ENCODE measurements at regions not wholly inside any gene's neighbourhood (a gene's known extent, or its start where the extent isn't known, plus 50 kb on each side); places are given as distances from the start of the nearest gene placed in this dataset.
"Not testable (repeated sequence)": the region's sequence is repeated elsewhere in the genome, so short reads cannot be mapped to it uniquely, and the experiment has no call there.

DNA sequence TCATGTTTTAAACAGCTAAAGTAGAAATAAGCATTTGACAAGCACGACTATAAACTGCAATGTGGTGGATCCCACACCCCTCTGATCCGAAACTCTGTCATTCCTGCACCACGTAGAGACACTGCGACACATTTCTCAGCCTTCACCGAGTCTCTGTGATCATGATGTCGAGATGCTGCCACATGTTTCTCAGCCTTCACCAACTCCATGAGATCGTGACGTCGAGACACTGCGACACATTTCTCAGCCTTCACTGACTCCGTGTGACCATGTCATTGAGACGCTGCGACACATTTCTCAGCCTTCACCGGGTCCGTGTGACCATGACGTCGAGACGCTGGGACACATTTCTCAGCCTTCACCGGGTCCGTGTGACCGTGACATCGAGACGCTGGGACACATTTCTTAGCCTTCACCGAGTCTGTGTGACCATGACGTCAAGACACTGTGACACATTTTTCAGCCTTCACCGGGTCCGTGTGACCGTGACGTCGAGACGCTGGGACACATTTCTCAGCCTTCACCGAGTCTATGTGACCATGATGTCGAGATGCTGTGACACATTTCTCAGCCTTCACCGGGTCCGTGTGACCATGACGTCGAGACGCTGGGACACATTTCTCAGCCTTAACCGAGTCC lies 143.0 kb downstream of the TTLL2 start:
- DNase-seq (ENCODE audit: low read depth in 4 of 4, low spot score in 3 of 4), result no peak

DNA sequence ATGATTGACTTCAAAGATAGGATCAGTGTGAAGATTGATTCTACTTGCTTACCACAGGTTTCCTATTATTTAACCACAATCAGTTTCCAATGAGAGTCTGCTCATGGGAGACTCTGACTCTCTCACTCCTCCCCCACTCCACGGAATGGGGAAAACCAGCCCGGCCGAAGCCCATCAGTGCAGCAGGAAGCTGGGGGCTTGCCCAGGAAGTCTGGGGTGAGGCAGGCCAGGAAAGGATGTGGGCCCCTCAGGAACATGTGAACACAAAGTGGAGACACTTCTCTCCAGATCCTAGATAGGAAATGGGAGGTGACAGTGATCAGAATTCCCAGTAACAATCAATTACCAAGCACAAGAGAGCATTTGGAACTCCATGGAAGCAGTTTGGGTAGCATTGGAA lies 144.2 kb downstream of the TTLL2 start:
- no peak for DNase-seq (ENCODE audit: low read depth in 4 of 4, low spot score in 3 of 4)

DNA sequence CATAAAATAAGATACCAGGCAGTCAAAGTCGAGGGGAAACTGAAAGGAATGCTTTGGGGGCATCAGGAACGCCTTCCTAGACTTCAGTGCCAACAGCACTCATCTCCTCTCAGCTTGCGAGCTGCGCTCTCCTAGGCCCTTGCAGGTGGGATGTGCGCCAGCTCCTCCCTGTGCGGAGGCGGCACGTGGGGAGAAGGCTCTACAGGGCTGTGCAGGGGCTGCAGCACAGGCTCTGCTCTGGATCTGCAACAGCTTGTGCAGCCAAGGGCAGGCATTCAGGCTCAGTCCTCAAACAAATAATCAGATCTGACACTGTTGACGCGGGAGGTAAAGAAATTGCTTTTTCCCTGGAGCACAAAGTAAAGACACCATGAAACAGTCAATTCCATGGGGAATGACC lies 144.8 kb downstream of the TTLL2 start:
- no peak for DNase-seq (ENCODE audit: low read depth in 4 of 4, low spot score in 3 of 4)

DNA sequence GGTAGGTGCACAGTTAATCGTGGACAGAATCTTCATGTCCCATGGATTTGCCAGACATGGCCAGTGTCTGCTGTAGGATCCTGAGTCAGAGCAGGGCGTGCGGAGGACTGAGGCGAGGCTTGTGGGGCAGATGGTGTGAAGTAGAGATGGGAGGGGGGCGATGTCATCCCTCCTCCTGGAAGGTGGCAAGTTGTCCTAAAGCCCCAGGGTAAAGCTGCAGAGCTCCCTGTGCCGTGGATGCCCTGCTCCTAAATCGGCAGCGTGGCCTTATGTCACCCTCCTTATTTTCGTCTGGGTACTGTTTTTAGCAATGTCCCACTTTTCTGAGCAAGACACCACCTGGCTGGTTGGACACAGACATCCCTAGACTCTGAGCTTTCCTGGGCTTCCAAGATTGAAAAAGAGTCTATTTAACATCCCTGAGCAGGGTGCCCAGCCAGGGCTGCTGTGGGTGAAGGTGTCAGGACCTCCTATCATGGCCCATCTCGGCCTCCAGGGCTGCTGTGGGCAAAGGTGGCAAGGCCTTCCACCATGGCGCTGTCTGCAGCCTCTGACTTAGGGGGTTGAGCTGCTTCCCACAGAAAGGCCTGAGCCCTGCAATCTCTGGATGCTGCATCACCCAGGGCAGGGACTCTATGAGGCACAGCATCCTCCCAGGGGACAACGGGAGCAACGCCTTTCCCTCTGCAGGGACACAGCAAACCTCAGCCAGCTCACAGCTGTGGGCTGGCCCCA lies 145.4 kb downstream of the TTLL2 start:
- no peak for DNase-seq (ENCODE audit: low read depth in 4 of 4, low spot score in 3 of 4)

DNA sequence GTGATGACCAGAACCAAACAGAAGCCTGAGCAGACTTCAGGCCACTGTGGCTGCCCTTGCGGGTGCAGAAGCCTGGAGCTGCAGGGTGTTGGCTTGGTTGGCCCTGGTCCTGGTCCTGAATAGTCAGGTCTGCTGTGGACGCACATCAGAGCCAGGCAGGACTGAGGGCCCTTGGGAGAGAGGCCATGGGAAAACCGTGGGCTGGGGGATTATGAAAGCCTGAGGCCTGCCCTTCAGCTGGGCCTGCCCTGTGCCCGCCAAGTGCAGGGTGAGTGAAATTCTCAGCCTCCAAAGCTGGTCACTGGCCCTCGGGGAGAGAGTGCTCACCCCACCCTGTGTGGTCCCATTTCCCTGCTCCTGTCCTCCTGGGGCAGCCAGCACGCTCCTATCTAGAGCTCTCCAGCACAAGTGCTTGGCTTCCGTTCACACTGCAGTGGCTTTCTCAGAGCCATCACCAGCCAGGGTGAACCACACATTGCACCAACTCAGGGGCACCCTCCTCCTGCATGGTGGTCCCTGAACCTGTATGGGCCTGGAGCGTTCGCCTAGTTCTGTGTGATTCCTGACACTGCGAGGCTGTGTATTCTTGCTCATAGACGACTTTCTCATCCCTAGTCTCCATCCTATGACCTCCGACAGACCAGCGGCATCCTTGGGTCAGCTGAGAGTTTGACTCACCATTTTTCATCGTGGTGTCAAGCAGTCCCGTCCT lies 146.1 kb downstream of the TTLL2 start:
- DNase-seq (ENCODE audit: low read depth in 4 of 4, low spot score in 3 of 4), result no peak

DNA sequence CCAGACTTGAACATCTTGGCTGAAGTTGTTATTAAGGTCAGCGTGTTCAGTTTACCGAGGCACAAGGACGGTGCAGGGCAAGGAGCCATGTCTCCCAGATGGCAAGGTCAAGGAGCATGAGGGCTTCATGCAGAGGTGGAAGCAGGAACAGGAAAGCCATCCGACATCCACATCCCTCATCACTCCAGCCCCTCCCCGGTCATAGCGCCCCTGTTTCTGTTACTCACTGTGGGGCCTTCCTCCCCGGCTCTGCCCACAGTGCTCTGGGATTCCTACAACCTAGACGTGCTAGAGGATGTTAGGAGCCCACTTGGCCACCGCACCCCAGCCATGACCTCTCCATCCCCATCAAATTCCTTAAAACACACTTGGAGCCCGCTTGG lies 146.7 kb downstream of the TTLL2 start:
- no peak for DNase-seq (ENCODE audit: low read depth in 4 of 4, low spot score in 3 of 4)

DNA sequence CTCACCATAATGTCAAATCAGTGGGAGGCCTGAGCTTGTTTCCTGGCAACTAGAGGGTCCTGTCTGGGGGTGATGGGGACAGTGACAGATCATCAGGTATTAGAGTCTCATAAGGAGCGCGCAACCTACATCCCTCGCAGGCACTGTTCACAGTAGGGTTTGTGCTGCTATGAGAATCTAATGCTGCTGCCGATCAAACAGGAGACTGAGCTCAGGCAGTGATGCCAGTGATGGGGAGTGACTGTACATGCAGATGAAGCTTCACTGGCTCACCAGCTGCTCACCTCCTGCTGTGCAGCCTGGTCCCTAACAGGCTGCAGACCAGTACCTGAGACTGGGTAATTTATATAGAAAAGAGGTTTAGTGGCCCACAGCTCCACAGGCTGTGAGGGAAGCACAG lies 147.3 kb downstream of the TTLL2 start:
- no peak for DNase-seq (ENCODE audit: low read depth in 4 of 4, low spot score in 3 of 4)

DNA sequence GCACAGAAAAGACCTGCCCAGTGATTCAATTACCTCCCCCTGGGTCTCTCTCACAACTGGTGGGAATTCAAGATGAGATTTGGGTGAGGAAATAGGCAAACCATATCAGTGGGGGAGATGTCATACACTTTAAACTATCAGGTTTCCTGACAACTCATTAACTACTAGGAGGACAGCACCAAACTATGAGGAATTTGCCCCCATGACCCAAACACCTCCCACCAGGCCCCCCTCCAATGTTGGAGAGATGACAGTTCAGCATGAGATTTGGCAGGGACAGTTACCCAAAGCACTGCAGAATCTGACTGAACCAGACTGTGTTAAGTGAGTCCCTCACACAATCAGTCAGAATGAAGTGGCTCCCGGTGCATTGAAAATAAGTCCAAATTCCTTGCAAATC lies 148.0 kb downstream of the TTLL2 start:
- DNase-seq (ENCODE audit: low read depth in 4 of 4, low spot score in 3 of 4), result no peak

DNA sequence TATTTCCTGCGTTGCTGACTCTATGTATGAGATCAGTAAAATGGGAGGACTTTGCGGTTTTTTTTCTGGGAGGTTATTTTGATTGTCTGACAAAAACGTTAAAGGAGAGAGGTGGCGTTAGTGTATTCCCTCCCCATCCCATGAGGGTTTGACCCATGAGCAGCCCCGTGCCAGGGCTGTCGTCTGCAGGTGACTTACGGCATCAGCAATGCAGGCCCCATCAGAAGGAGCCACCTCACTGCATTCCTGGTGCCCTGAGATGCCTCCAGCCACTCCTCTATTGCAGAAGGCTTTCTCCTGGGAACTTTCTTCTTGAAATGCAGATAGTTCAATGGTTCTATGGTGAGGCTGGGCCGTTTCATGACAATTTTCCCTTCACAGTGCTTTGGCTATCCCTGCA lies 149.3 kb downstream of the TTLL2 start:
- DNase-seq (ENCODE audit: low read depth in 4 of 4, low spot score in 3 of 4), result no peak

DNA sequence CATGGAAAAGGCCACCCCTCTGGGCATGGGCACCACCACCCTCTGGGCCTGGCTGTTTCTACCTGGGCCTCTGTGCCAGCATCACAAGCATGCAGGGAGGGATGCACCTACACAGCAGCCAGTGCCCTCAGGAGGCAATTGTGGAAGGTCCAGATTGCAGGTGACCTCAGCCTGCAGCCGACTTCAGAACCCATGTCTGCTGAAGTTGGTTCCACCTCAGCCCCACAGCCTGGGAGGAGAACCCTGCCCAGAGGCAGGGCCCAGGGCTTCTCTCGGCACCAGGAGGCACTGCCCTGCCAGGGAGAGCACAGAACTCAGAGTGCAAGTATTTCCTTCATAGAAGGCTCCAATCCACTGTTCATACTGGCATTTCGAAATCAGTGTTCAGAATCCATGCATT lies 149.8 kb downstream of the TTLL2 start:
- DNase-seq (ENCODE audit: low read depth in 4 of 4, low spot score in 3 of 4), result no peak

DNA sequence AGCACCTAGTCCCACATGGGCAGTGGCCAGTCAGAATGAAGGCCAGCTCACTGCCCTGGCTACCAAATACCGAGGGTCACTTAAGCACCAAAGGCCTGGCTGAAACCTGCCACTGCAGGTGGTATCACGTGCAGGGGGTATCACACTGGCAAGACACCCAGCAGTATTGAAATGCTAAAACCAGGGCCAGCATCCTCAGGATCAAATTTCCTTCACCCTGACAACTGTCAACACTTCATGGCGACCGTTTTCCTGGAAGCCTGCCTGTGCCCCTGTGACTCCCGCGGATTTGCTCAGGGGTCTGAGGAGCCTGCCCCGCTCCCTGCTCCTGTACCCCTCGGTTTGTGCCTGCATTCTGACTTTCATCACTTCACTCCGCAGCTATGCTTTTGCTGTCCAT lies 151.1 kb downstream of the TTLL2 start:
- DNase-seq (ENCODE audit: low read depth in 4 of 4, low spot score in 3 of 4), result no peak

DNA sequence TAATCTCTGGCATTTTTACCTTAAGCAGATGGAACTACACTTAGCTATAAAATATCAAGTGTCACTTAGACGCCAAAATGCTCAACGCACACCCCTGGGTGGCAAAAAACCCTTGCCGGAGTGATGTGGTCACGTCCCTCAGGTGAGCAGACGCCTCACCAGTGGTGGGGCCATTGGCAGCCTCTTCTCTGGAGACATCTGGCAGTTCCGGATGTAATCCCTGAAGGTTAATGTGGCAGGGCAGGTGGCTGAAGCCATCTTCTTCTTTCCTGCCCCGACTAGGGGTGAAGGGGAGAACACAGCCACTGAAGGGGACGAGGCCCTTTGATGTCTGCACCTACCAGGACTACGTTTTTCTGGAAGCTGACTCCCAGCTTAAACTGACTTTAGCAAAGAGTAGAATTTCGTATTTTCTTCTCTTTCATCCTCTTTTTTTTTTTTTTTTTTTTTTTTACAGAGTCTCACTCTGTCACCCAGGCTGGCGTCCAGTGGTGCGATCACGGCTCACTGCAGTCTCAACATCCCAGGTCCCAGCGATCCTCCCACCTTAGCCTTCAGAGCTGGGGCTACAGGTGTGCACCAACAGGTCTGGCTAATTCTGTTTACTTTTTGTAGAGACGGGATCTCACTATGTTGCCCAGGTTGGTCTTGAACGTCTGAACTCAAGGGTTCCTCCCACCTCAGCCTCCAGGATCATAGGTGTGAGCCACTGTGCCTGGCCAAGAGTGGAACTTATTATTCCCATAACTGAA lies 152.1 kb downstream of the TTLL2 start:
- no peak for DNase-seq (ENCODE audit: low read depth in 4 of 4, low spot score in 3 of 4)

DNA sequence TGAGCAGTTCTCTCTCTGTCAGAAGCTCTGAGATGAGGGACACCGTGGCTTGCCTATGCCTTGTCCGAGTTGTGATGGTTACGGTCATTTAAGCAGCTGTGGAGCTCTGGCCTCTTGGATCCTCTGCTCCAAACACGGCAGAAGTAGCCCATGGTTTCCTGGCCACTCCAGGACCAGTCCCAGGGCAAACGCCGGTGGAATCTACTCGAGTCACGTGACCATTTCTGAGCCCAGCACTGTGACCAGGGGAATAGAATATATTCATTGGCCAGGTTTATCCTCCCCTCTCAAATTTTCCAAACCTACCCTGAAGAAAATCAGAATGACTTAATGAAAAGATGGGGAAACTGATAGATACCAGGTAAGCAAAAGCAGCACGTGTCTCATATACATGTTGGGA lies 152.8 kb downstream of the TTLL2 start:
- DNase-seq (ENCODE audit: low read depth in 4 of 4, low spot score in 3 of 4), result no peak

DNA sequence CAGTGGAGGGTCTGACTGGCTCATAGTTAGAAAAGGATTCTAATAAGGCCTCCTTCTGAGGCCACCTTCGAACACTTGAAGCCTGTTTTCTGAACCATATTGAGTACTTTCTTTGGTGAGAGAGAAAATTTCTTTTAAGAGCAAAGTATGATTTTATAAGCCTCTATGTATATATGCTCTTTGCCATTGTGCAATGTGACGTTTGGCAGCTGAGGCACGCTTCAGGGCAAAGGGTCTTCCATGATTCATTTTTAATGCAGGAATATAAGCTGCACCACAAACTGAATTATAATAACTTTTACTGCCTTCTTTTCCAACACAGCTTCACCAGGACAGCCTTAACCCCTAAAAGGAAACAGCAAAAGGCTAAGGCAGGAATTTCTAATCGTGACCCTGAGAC lies 154.4 kb downstream of the TTLL2 start:
- DNase-seq (ENCODE audit: low read depth in 4 of 4, low spot score in 3 of 4), result no peak

DNA sequence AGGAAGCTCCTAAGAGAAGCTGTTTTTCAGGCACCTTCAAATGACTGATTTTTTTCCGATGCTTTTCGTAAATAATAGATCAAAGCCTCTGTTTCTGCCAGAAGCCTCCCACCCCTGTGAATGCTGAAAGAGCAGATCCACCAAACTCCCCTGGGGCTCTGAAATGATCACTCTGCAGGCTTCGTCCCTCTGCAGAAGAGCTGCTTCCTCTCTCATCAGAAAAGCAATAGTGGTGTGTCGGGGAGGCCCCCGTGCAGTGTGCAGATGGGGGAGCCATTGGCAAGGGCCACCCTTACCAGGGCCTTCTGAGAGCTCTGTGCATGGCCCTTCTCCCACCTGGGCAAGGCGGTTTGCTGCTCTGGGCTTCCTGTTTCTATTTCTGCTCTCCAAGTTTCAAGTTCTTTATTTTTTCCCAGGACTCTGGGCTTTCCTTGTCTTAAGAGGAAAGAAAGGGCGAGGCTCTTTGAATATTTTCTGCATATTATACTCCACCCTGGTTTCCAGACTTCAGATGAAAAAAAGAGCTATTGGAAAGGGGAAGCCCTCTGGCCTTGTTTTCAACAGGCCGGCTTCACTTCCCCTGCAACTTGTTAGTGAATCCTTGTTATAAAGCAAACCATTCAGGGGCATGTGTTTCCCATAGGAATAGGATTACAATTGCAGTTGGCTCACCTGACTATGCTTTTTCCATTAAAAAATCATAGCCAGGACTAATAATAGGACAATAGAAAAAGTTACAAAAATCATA lies 155.2 kb downstream of the TTLL2 start:
- no peak for DNase-seq (ENCODE audit: low read depth in 4 of 4, low spot score in 3 of 4)

DNA sequence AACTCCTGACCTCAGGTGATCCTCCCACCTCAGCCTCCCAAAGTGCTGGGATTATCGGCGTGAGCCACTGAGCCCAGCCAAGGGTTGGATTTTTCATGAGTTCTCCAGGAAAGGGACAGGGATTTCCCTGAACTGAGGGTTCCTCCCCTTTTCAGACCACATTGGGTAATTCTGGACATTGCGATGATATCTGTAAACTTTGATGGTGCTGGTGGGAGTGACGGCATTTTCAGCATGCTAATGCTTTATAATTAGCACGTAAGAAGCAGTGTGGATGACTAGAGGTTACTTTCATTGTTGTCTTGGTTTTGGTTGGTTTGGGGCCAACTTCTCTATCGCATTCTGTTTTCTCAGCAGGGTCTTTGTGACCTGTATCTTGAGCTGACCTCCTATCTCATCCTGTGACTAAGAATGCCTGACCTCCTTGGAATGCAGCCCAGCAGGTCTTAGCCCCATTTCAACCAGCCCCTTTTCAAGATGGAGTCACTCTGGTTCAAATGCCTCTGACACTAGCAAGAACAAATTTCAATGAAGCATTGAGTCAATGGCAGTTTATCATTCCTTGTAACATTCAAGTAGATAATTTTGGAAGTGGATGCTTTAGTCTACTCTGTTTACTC lies 156.5 kb downstream of the TTLL2 start:
- no peak for DNase-seq (ENCODE audit: low read depth in 4 of 4, low spot score in 3 of 4)

DNA sequence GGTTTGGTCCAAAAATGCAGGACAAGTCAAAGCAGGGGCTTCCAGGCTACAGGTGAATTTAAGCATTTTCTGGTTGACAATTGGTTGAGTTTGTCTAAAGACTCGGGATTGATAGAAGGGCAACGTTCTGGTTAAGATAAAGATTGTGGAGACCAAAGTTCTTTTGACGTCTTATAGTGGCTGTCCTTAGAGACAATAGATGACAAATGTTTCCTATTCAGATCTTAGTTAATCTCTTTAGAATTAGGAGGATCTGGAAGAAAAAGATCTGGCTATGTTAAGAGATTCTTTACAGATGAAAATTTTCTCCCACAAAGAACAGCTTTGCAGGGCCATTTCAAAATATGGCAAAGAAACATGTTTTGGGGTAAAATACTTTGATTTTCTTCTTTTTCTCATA lies 157.9 kb downstream of the TTLL2 start:
- not testable (repeated sequence) for DNase-seq (ENCODE audit: low read depth in 4 of 4, low spot score in 3 of 4)

DNA sequence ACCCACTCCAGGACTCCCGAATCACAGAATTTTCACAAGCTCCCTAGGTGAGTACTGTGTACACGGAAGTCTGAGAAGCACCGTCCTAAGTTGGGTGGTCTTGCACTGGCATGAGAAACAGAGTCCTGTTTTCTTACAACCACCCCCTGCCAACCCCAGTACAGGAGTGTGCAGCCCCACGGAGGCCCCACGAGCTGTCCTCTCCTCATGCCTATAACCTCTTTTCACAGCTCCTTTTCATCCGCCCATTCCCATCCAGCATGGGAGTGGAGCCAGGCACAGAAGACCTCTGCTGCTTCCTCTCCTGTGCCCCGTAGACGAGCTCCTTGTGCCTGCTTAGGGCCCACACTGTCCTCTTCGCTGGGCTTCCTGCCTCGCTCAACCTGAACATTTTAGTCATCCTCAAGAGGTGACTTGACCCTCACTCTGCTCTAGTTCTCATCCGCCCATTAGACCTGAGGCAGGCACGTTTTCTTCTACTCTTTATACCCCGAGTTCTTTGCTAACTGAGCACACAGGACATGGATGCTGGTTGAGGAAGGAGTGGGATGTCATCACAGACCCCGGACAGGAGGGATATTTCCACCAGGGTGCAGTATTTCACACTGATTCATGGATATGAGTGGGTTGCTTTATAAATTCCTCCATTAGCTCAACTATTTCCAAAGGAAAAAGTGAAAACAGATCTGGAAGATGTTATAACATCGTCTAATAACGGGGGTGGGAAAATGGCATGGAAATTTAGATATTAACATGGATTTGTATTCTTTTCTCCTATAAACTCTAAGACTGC lies 160.5 kb downstream of the TTLL2 start:
- DNase-seq (ENCODE audit: low read depth in 4 of 4, low spot score in 3 of 4), result no peak

Measured in left renal pelvis (tissue), 4 donors.